ENCODE measurements at regions not wholly inside any gene's neighbourhood (a gene's known extent, or its start where the extent isn't known, plus 50 kb on each side); places are given as distances from the start of the nearest gene placed in this dataset.

- TF ChIP-seq POLR2AphosphoS5 (IDR thresholded peaks at IDR 0.05; ENCODE audit: low read depth, low read length) (no peak), TAF1 (IDR thresholded peaks at IDR 0.05; ENCODE audit: borderline replicate concordance, insufficient read depth, low read length) (no peak), FOXP2 (optimal IDR thresholded peaks at IDR 0.05; ENCODE audit: borderline replicate concordance, extremely low read depth, extremely low read length, insufficient read depth) (no peak)
- TF ChIP-seq, protein P1, sequence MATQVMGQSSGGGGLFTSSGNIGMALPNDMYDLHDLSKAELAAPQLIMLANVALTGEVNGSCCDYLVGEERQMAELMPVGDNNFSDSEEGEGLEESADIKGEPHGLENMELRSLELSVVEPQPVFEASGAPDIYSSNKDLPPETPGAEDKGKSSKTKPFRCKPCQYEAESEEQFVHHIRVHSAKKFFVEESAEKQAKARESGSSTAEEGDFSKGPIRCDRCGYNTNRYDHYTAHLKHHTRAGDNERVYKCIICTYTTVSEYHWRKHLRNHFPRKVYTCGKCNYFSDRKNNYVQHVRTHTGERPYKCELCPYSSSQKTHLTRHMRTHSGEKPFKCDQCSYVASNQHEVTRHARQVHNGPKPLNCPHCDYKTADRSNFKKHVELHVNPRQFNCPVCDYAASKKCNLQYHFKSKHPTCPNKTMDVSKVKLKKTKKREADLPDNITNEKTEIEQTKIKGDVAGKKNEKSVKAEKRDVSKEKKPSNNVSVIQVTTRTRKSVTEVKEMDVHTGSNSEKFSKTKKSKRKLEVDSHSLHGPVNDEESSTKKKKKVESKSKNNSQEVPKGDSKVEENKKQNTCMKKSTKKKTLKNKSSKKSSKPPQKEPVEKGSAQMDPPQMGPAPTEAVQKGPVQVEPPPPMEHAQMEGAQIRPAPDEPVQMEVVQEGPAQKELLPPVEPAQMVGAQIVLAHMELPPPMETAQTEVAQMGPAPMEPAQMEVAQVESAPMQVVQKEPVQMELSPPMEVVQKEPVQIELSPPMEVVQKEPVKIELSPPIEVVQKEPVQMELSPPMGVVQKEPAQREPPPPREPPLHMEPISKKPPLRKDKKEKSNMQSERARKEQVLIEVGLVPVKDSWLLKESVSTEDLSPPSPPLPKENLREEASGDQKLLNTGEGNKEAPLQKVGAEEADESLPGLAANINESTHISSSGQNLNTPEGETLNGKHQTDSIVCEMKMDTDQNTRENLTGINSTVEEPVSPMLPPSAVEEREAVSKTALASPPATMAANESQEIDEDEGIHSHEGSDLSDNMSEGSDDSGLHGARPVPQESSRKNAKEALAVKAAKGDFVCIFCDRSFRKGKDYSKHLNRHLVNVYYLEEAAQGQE (IDR thresholded peaks at IDR 0.05; ENCODE audit: insufficient read depth in 1 of 2, low read depth in 2 of 2, low read length in 2 of 2) = no peak
These were observed 1044.9 kb downstream of the TYW1 start for GRCh38 chr7:68041554-68041953.

DNA sequence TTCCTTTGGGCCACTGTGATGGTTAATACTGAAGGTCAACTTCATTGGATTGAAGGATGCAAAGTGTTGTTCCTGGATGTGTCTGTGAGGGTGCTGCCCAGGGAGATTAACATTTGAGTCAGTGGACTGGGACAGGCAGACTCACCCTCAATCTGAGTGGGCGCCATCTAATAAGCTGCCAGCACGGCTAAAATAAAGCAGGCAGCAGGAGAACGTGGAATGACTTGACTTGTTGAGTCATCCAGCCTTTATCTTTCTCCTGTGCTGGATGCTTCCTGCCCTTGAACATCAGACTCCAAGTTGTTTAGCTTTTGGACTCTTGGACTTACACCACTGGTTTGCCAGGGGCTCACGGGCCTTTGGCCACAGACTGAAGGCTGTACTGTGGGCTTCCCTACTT, 1046.9 kb downstream of the TYW1 start:
- TF ChIP-seq, protein P1 (IDR thresholded peaks at IDR 0.05; ENCODE audit: insufficient read depth in 1 of 2, low read depth in 2 of 2, low read length in 2 of 2) = no peak
- TF ChIP-seq SIN3A (IDR thresholded peaks at IDR 0.05; ENCODE audit: borderline replicate concordance, insufficient read depth, low read length) (no peak), TAF1 (IDR thresholded peaks at IDR 0.05; ENCODE audit: borderline replicate concordance, insufficient read depth, low read length) (no peak), FOXP2 (optimal IDR thresholded peaks at IDR 0.05; ENCODE audit: borderline replicate concordance, extremely low read depth, extremely low read length, insufficient read depth) (no peak), POLR2AphosphoS5 (IDR thresholded peaks at IDR 0.05; ENCODE audit: low read depth, low read length) (no peak)

DNA sequence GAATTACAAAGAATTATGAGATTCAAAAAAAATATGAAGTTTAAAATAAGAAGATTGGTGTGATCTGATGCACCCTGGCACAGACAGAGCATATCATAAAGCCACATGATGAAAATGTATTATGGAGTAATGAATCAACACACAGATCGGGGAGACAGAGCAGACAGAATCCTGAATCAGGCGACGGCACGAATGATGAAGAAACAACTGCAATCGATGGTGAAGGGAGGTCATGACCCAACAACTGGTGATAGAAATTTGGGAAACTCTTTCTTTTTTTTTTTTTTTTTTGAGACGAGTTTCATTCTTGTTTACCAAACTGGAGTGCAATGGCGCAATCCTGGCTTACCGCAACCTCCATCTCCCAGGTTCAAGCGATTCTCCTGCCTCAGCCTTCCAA, 1054.0 kb downstream of the TYW1 start:
- TF ChIP-seq POLR2AphosphoS5 (IDR thresholded peaks at IDR 0.05; ENCODE audit: low read depth, low read length) (no peak), FOXP2 (optimal IDR thresholded peaks at IDR 0.05; ENCODE audit: borderline replicate concordance, extremely low read depth, extremely low read length, insufficient read depth) (no peak), TAF1 (IDR thresholded peaks at IDR 0.05; ENCODE audit: borderline replicate concordance, insufficient read depth, low read length) (no peak), SIN3A (IDR thresholded peaks at IDR 0.05; ENCODE audit: borderline replicate concordance, insufficient read depth, low read length) (no peak)
- TF ChIP-seq, protein P1 (IDR thresholded peaks at IDR 0.05; ENCODE audit: insufficient read depth in 1 of 2, low read depth in 2 of 2, low read length in 2 of 2) = no peak

- TF ChIP-seq SIN3A (IDR thresholded peaks at IDR 0.05; ENCODE audit: borderline replicate concordance, insufficient read depth, low read length) (no peak), TAF1 (IDR thresholded peaks at IDR 0.05; ENCODE audit: borderline replicate concordance, insufficient read depth, low read length) (no peak), FOXP2 (optimal IDR thresholded peaks at IDR 0.05; ENCODE audit: borderline replicate concordance, extremely low read depth, extremely low read length, insufficient read depth) (no peak), POLR2AphosphoS5 (IDR thresholded peaks at IDR 0.05; ENCODE audit: low read depth, low read length) (no peak)
- TF ChIP-seq, protein P1 (IDR thresholded peaks at IDR 0.05; ENCODE audit: insufficient read depth in 1 of 2, low read depth in 2 of 2, low read length in 2 of 2) = no peak
These were observed 1061.4 kb downstream of the TYW1 start for GRCh38 chr7:68058014-68058413.

GRCh38 chr7:68063171-68063570, 1066.5 kb downstream of the TYW1 start:
- TF ChIP-seq POLR2AphosphoS5 (IDR thresholded peaks at IDR 0.05; ENCODE audit: low read depth, low read length) (no peak), TAF1 (IDR thresholded peaks at IDR 0.05; ENCODE audit: borderline replicate concordance, insufficient read depth, low read length) (no peak), SIN3A (IDR thresholded peaks at IDR 0.05; ENCODE audit: borderline replicate concordance, insufficient read depth, low read length) (no peak), FOXP2 (optimal IDR thresholded peaks at IDR 0.05; ENCODE audit: borderline replicate concordance, extremely low read depth, extremely low read length, insufficient read depth) (no peak)
- TF ChIP-seq, protein P1 (IDR thresholded peaks at IDR 0.05; ENCODE audit: insufficient read depth in 1 of 2, low read depth in 2 of 2, low read length in 2 of 2) = no peak

Data from PFSK-1 (cell line).